OCI-LY7 (cell line): ENCODE measurements at regions not wholly inside any gene's neighbourhood (a gene's known extent, or its start where the extent isn't known, plus 50 kb on each side); places are given as distances from the start of the nearest gene placed in this dataset.
"Not testable (repeated sequence)": the region's sequence is repeated elsewhere in the genome, so short reads cannot be mapped to it uniquely, and the experiment has no call there.

Source experiments
- BruUV-seq: library from RNA; stranded (reverse); fragments of 400-500 nt; replicated peaks from 2 replicates; lab custom pipeline; 2021; lab: Mats Ljungman, UMichigan
- CTCF ChIA-PET: fragments of 300-600 bp; sonication (Branson Sonifier 250); formaldehyde crosslinking; loops from one replicate; lab custom pipeline; 2022; ENCODE audit warnings: antibody characterized with exemption; ENCODE audit not compliant: unreplicated experiment; lab: Charles Lee
- POLR2A ChIA-PET: fragments of 300-600 bp; sonication (Branson Sonifier 250); formaldehyde crosslinking; loops from one replicate; lab custom pipeline; 2022; ENCODE audit warnings: antibody characterized with exemption; lab: Charles Lee
- DNase-seq: peaks from one replicate; pipeline ENCODE4 v3.0.0-alpha.2; 2015; ENCODE audit warnings: low spot score
- H2AFZ ChIP-seq: fragments of 200-600 bp; sonication (generic), shearing (Covaris generic); 2 replicates; pipeline ENCODE4 v1.6.1; 2014; ENCODE audit warnings: mild to moderate bottlenecking, antibody characterized with exemption, low read length, moderate library complexity
- H3K27ac ChIP-seq: fragments of 200-600 bp; sonication (generic); 2 replicates; pipeline ENCODE4 v1.5.1; 2014; ENCODE audit warnings: mixed run types, low read depth, mild to moderate bottlenecking, moderate library complexity, low read length, inconsistent platforms; ENCODE audit not compliant: poor library complexity, severe bottlenecking
- H3K36me3 ChIP-seq: fragments of 200-600 bp; sonication (generic); 2 replicates; pipeline ENCODE4 v1.6.1; 2014; ENCODE audit warnings: mild to moderate bottlenecking, antibody characterized with exemption, low read length, moderate library complexity, mixed read lengths; ENCODE audit not compliant: insufficient read depth
- H3K4me1 ChIP-seq: fragments of 200-600 bp; sonication (generic); 2 replicates; pipeline ENCODE4 v1.5.1; 2014; ENCODE audit warnings: mild to moderate bottlenecking, low read length; ENCODE audit not compliant: insufficient read depth, poor library complexity, severe bottlenecking
- H3K4me2 ChIP-seq: fragments of 200-600 bp; sonication (generic); 2 replicates; pipeline ENCODE4 v1.6.1; 2014; ENCODE audit warnings: mild to moderate bottlenecking, low read length
- H3K4me3 ChIP-seq: fragments of 200-600 bp; sonication (generic); 2 replicates; pipeline ENCODE4 v1.5.1; 2014; ENCODE audit warnings: mild to moderate bottlenecking, low read depth, low read length; ENCODE audit not compliant: poor library complexity, severe bottlenecking
- H3K79me2 ChIP-seq: fragments of 200-600 bp; sonication (generic); 2 replicates; pipeline ENCODE4 v1.6.1; 2016; ENCODE audit warnings: low read depth, mild to moderate bottlenecking, low read length, moderate library complexity, mixed read lengths; ENCODE audit not compliant: insufficient read depth
- H3K9me2 ChIP-seq: fragments of 200-600 bp; sonication (generic); 2 replicates; pipeline ENCODE4 v1.6.1; 2016; ENCODE audit warnings: mild to moderate bottlenecking, low read length, mixed read lengths; ENCODE audit not compliant: insufficient read depth
- H3K9me3 ChIP-seq: fragments of 200-600 bp; sonication (generic); 2 replicates; pipeline ENCODE4 v1.6.1; 2014; ENCODE audit warnings: mild to moderate bottlenecking, mixed run types, low read length, mixed read lengths
- H4K20me1 ChIP-seq: fragments of 200-600 bp; sonication (generic); 2 replicates; pipeline ENCODE4 v1.6.1; 2014; ENCODE audit warnings: mild to moderate bottlenecking, antibody characterized with exemption, low read length, moderate library complexity, mixed read lengths; ENCODE audit not compliant: insufficient read depth
- CTCF ChIP-seq: fragments of 200-600 bp; sonication (generic); conservative IDR thresholded peaks from 2 replicates; pipeline ENCODE4 v1.5.1; 2014; ENCODE audit warnings: mild to moderate bottlenecking, antibody characterized with exemption, low read length, moderate library complexity, mixed read lengths
- EZH2phosphoT487 ChIP-seq: fragments of 200-600 bp; sonication (generic); IDR thresholded peaks from 2 replicates; pipeline ENCODE4 v1.6.1; 2018; ENCODE audit warnings: low read depth, borderline replicate concordance, mild to moderate bottlenecking, mixed run types, antibody characterized with exemption, low read length, moderate library complexity, mixed read lengths
- intact Hi-C: fragments of 100-400 bp; cut with micrococcal nuclease; formaldehyde crosslinking; loops from one replicate; pipeline ENCODE4 v1.10.0; 2022; ENCODE audit not compliant: unreplicated experiment

- no peak for TF ChIP-seq CTCF
- TF ChIP-seq EZH2phosphoT487 = no peak
- Histone ChIP-seq H3K9me3 (no peaks in the 10 kb centered on the region), H3K27ac (no peak overlapping the region), H3K36me3 (no peaks in the 10 kb centered on the region), H3K9me2 (no peaks in the 10 kb centered on the region), H4K20me1 (no peaks in the 10 kb centered on the region), H3K79me2 (no peaks in the 10 kb centered on the region), H3K4me2 (no peak overlapping the region), H3K4me3 (no peak overlapping the region), H3K4me1 (no peaks in the 10 kb centered on the region), H2AFZ (no peak overlapping the region)
- intact Hi-C loops = no loop called here
- no peak for DNase-seq
- POLR2A ChIA-PET = no interaction called here
- CTCF ChIA-PET = no interaction called here
- BruUV-seq = no TSS peak
Observed at GRCh38 chr19:20470345-20471135, 95.0 kb downstream of the ZNF737 start.

- H3K36me3 ChIP-seq, DNase-seq, H3K27ac ChIP-seq, H4K20me1 ChIP-seq, H3K9me2 ChIP-seq, H3K79me2 ChIP-seq, intact Hi-C loops, H3K4me3 ChIP-seq, BruUV-seq, CTCF ChIA-PET, H3K9me3 ChIP-seq, POLR2A ChIA-PET, H2AFZ ChIP-seq, H3K4me1 ChIP-seq, H3K4me2 ChIP-seq: not testable (repeated sequence)
Observed at GRCh38 chr19:20466638-20466990, 99.0 kb downstream of the ZNF737 start.

GRCh38 chr19:20465922-20466637 lies 99.5 kb downstream of the ZNF737 start:
- intact Hi-C loops, H3K27ac ChIP-seq, CTCF ChIA-PET, H3K9me2 ChIP-seq, BruUV-seq, H3K4me2 ChIP-seq, H3K9me3 ChIP-seq, H2AFZ ChIP-seq, POLR2A ChIA-PET, DNase-seq, H3K79me2 ChIP-seq, H3K36me3 ChIP-seq, H3K4me1 ChIP-seq, H4K20me1 ChIP-seq, H3K4me3 ChIP-seq: not testable (repeated sequence)
